HT-29 (cell line): ENCODE measurements at regions not wholly inside any gene's neighbourhood (a gene's known extent, or its start where the extent isn't known, plus 50 kb on each side); places are given as distances from the start of the nearest gene placed in this dataset.
"Not testable (repeated sequence)": the region's sequence is repeated elsewhere in the genome, so short reads cannot be mapped to it uniquely, and the experiment has no call there.

ENCODE experiments used
- DNase-seq: peaks from one replicate; pipeline ENCODE4 v3.0.0-alpha.2; 2015; ENCODE audit warnings: low spot score

- DNase-seq: no peak
Measured at GRCh38 chr6:22349051-22349450, 52.2 kb upstream of the PRL start.

- DNase-seq: no peak
Measured at GRCh38 chr6:22349528-22349927, 52.7 kb upstream of the PRL start.

GRCh38 chr6:22350109-22350508 is 53.3 kb upstream of the PRL start:
- no peak for DNase-seq

GRCh38 chr6:22353101-22353500 is 56.3 kb upstream of the PRL start:
- DNase-seq: no peak

GRCh38 chr6:22356362-22356940 is 59.6 kb upstream of the PRL start:
- no peak for DNase-seq

- DNase-seq: no peak
Measured at GRCh38 chr6:22357724-22358189, 60.9 kb upstream of the PRL start.

GRCh38 chr6:22361576-22361975 is 64.7 kb upstream of the PRL start:
- DNase-seq: no peak

GRCh38 chr6:22362361-22362760 is 65.5 kb upstream of the PRL start:
- DNase-seq: no peak

- DNase-seq: no peak
Measured at GRCh38 chr6:22363166-22363713, 66.4 kb upstream of the PRL start.

- no peak for DNase-seq
Measured at GRCh38 chr6:22363714-22364239, 66.9 kb upstream of the PRL start.

- DNase-seq: no peak
Measured at GRCh38 chr6:22364306-22364705, 67.5 kb upstream of the PRL start.

- no peak for DNase-seq
Measured at GRCh38 chr6:22366214-22366613, 69.4 kb upstream of the PRL start.

- DNase-seq: no peak
Measured at GRCh38 chr6:22367346-22367745, 70.5 kb upstream of the PRL start.

GRCh38 chr6:22368794-22369193 is 72.0 kb upstream of the PRL start:
- no peak for DNase-seq

- no peak for DNase-seq
Measured at GRCh38 chr6:22372922-22373321, 76.1 kb upstream of the PRL start.

- not testable (repeated sequence) for DNase-seq
Measured at GRCh38 chr6:22374950-22375349, 78.1 kb upstream of the PRL start.

GRCh38 chr6:22376293-22376692 is 79.5 kb upstream of the PRL start:
- not testable (repeated sequence) for DNase-seq

GRCh38 chr6:22378536-22378935 is 81.7 kb upstream of the PRL start:
- not testable (repeated sequence) for DNase-seq

GRCh38 chr6:22380236-22380635 is 83.4 kb upstream of the PRL start:
- no peak for DNase-seq

GRCh38 chr6:22381845-22382544 is 85.2 kb upstream of the PRL start:
- DNase-seq: no peak

GRCh38 chr6:22383016-22383415 is 86.2 kb upstream of the PRL start:
- no peak for DNase-seq

GRCh38 chr6:22392711-22393110 is 95.9 kb upstream of the PRL start:
- no peak for DNase-seq

GRCh38 chr6:22394691-22395090 is 97.9 kb upstream of the PRL start:
- DNase-seq: no peak
